Naive thymus-derived CD8-positive, alpha-beta T cell (primary cell): ENCODE measurements at regions not wholly inside any gene's neighbourhood (a gene's known extent, or its start where the extent isn't known, plus 50 kb on each side); places are given as distances from the start of the nearest gene placed in this dataset.

Source experiments
- ATAC-seq, 2 donors: fragments of 150-1000 bp; cut with Tn5 transposase in 1 of 2; sonication (Bioruptor Pico), chemical (Tn5 transposase) in 1 of 2; 1 replicate in 1 of 2; 2 replicates in 1 of 2; pipeline ENCODE4 v1.10.0; 2021; ENCODE audit warnings: mild to moderate bottlenecking in 2 of 2, moderate library complexity in 2 of 2
- POLR2A ChIA-PET: fragments of 350-600 bp; sonication (Branson Sonifier 250); formaldehyde crosslinking; loops from one replicate; lab custom pipeline; 2021; ENCODE audit warnings: antibody characterized with exemption; lab: Charles Lee
- DNase-seq, 10 donors: peaks; one replicate each; pipeline versions ENCODE4 v3.0.0 to v3.0.0-alpha.2; 2020 to 2022
- H3K27ac Mint-ChIP-seq, 10 donors: one replicate each; pipeline ENCODE4 v1.8.0; 2020 to 2022; ENCODE audit warnings: mild to moderate bottlenecking in 10 of 10, mixed read lengths in 10 of 10, moderate library complexity in 4 of 10, inconsistent platforms in 1 of 10
- H3K27me3 Mint-ChIP-seq, 5 donors: one replicate each; pipeline ENCODE4 v1.8.0; 2021 to 2022; ENCODE audit warnings: mixed read lengths in 5 of 5
- H3K36me3 Mint-ChIP-seq, 3 donors: one replicate each; pipeline ENCODE4 v1.8.0; 2020 to 2022; ENCODE audit warnings: mixed read lengths in 3 of 3, mild to moderate bottlenecking in 2 of 3, inconsistent platforms in 1 of 3
- H3K4me1 Mint-ChIP-seq, 4 donors: one replicate each; pipeline ENCODE4 v1.8.0; 2021 to 2022; ENCODE audit warnings: mixed read lengths in 4 of 4
- H3K4me3 Mint-ChIP-seq, 10 donors: one replicate each; pipeline ENCODE4 v1.8.0; 2020 to 2022; ENCODE audit warnings: mild to moderate bottlenecking in 10 of 10, mixed read lengths in 10 of 10, moderate library complexity in 6 of 10, inconsistent platforms in 1 of 10
- H3K9me3 Mint-ChIP-seq, 9 donors: one replicate each; pipeline ENCODE4 v1.8.0; 2020 to 2022; ENCODE audit warnings: mixed read lengths in 9 of 9, mild to moderate bottlenecking in 3 of 9, inconsistent platforms in 1 of 9, moderate library complexity in 1 of 9

GRCh38 chr3:70120357-70120966 lies 120.9 kb downstream of the SAMMSON start:
- H3K27ac Mint-ChIP-seq = no peak overlapping the region
- peaks cover 0 to 13% (median 11%) of the 10 kb centered on the region in 5 donors for H3K27me3 Mint-ChIP-seq
- no peaks in the 10 kb centered on the region for H3K9me3 Mint-ChIP-seq
- H3K4me1 Mint-ChIP-seq = no peaks in the 10 kb centered on the region
- DNase-seq = peak in 8 of 10 donors; percentile 6 to 73 (median 26)
- POLR2A ChIA-PET = no interaction called here
- no peak overlapping the region for H3K4me3 Mint-ChIP-seq
- H3K36me3 Mint-ChIP-seq = no peaks in the 10 kb centered on the region
- ATAC-seq = peak in 1 of 2 donors; percentile 44

DNA sequence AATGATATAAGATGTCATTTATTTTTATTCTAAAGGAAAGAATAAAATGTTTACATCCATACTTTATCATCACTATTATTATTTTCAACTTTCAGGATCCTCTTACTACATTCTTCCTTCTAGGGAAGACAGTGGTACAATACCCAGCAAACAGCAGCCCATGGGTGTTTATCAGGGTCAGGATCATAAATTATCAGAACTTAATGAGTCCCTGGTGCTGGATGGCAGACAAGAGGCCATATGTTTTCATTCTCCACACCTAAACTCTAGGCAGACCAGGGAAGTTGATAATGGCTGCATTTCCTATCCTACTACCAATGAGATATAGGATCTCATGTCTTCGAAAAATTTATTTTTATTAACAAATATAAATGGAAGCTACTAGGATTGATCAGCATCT lies 127.7 kb downstream of the SAMMSON start:
- DNase-seq = no peak
- no peak overlapping the region for H3K4me3 Mint-ChIP-seq

DNA sequence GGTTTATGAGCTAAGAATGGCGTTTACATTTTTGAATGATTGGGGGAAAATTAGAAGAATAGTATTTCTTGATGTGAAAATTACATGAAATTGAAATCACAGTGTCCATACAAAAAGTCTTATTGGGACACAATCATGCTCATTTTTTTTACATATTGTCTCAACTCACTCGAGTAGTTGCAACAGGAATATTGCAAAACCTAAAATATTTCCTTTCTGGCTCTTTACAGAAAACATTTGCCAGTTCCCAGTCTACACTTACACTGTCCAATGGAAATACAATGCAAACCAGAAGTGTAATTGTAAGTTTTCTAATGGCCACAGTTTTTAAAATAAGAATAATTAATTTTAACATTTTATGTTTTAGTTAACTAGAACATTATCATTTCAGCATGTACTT lies 137.8 kb downstream of the SAMMSON start:
- H3K9me3 Mint-ChIP-seq = peaks cover 0 to 7% (median 0%) of the 10 kb centered on the region in 9 donors

More for the DNA sequence above, 127.7 kb downstream of the SAMMSON start:
- H3K27me3 Mint-ChIP-seq = peaks cover 3 to 25% (median 7%) of the 10 kb centered on the region in 5 donors
- H3K36me3 Mint-ChIP-seq = no peaks in the 10 kb centered on the region
- POLR2A ChIA-PET = no interaction called here
- H3K27ac Mint-ChIP-seq = no peak overlapping the region
- ATAC-seq = no peak
- no peaks in the 10 kb centered on the region for H3K9me3 Mint-ChIP-seq
- H3K4me1 Mint-ChIP-seq = no peaks in the 10 kb centered on the region

DNA sequence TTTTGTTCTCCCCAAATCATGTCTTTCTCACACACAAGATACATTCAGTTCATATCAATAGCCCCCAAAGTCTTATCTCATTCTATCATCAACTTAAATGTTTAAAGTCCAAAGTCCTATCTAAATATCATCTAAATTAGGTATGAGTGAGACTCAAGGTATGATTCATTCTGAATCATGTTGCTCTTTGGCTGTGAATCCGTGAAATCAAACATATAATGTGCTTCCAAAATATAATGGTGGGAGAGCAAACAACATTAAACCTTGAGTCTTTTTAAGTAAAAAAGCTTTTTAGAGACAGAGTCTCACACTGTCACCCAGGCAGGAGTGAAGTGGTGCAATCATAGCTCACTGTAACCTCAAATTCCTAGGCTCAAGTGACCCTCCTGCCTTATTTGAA lies 139.1 kb downstream of the SAMMSON start:
- DNase-seq = no peak
- Mint-ChIP-seq H3K9me3 (peaks cover 0 to 9% (median 2%) of the 10 kb centered on the region in 9 donors), H3K27ac (no peak overlapping the region), H3K27me3 (peaks cover 3 to 23% (median 8%) of the 10 kb centered on the region in 5 donors), H3K36me3 (no peaks in the 10 kb centered on the region), H3K4me1 (no peaks in the 10 kb centered on the region), H3K4me3 (no peak overlapping the region)
- ATAC-seq = no peak
- POLR2A ChIA-PET = no interaction called here

More for the DNA sequence above, 137.8 kb downstream of the SAMMSON start:
- POLR2A ChIA-PET = no interaction called here
- Mint-ChIP-seq H3K4me1 (no peaks in the 10 kb centered on the region), H3K27ac (no peak overlapping the region), H3K36me3 (no peaks in the 10 kb centered on the region), H3K27me3 (peaks cover 7 to 30% (median 10%) of the 10 kb centered on the region in 5 donors), H3K4me3 (no peak overlapping the region)
- DNase-seq (no peak), ATAC-seq (no peak)
